ENCODE measurements at regions not wholly inside any gene's neighbourhood (a gene's known extent, or its start where the extent isn't known, plus 50 kb on each side); places are given as distances from the start of the nearest gene placed in this dataset.
A peak's percentile ranks its signal among the peaks of the same experiment; 100 is the strongest.
"Not testable (repeated sequence)": the region's sequence is repeated elsewhere in the genome, so short reads cannot be mapped to it uniquely, and the experiment has no call there.

DNA sequence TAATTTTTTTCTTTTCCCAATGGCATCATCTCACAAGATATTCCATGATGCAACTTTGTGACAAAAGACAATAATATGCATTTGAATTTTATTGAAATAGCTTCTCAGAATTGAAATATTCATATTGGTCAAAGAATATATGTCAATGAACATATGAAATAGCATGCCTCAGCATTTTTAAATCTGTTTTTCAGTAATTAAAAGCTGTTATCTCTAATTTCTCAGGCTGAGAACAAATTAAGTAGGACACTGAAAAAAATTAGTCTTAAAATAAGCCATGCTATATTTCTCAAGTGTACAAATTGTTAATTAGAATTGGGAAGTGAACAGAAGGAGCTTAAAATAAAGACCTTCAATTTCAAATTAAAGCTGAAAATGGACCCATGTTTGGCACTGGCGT lies 570.1 kb downstream of the MFSD1 start:
- H3K36me3 ChIP-seq (ENCODE audit: insufficient read depth, low read length): no peaks in the 10 kb centered on the region
- no peak overlapping the region for H3K4me3 ChIP-seq (ENCODE audit: insufficient read depth, low read length)
- no peaks in the 10 kb centered on the region for H3K27me3 ChIP-seq (ENCODE audit: insufficient read depth, low read length)
- no peak for DNase-seq (ENCODE audit: insufficient read length, low spot score, missing footprints)
- H4K20me1 ChIP-seq (ENCODE audit: insufficient read depth, low read length): no peaks in the 10 kb centered on the region
- no peaks in the 10 kb centered on the region for H3K79me2 ChIP-seq (ENCODE audit: insufficient read depth, low read length)
- H3K4me2 ChIP-seq (ENCODE audit: insufficient read depth, low read length): no peak overlapping the region
- no peak overlapping the region for H2AFZ ChIP-seq (ENCODE audit: low read length)
- TF ChIP-seq, protein P1, sequence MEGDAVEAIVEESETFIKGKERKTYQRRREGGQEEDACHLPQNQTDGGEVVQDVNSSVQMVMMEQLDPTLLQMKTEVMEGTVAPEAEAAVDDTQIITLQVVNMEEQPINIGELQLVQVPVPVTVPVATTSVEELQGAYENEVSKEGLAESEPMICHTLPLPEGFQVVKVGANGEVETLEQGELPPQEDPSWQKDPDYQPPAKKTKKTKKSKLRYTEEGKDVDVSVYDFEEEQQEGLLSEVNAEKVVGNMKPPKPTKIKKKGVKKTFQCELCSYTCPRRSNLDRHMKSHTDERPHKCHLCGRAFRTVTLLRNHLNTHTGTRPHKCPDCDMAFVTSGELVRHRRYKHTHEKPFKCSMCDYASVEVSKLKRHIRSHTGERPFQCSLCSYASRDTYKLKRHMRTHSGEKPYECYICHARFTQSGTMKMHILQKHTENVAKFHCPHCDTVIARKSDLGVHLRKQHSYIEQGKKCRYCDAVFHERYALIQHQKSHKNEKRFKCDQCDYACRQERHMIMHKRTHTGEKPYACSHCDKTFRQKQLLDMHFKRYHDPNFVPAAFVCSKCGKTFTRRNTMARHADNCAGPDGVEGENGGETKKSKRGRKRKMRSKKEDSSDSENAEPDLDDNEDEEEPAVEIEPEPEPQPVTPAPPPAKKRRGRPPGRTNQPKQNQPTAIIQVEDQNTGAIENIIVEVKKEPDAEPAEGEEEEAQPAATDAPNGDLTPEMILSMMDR (IDR thresholded peaks at IDR 0.05; ENCODE audit: extremely low read depth, low read depth, low read length): no peak
- no peaks in the 10 kb centered on the region for H3K4me1 ChIP-seq (ENCODE audit: insufficient read depth, low read length)
- no peaks in the 10 kb centered on the region for H3K9me3 ChIP-seq (ENCODE audit: low read depth, low read length)
- H3K27ac ChIP-seq (ENCODE audit: low read depth, low read length): no peak overlapping the region

- Histone ChIP-seq H3K27ac (ENCODE audit: low read depth, low read length) (no peak overlapping the region), H3K4me3 (ENCODE audit: insufficient read depth, low read length) (no peak overlapping the region), H3K79me2 (ENCODE audit: insufficient read depth, low read length) (no peaks in the 10 kb centered on the region), H3K4me1 (ENCODE audit: insufficient read depth, low read length) (no peaks in the 10 kb centered on the region), H3K9me3 (ENCODE audit: low read depth, low read length) (no peaks in the 10 kb centered on the region), H3K4me2 (ENCODE audit: insufficient read depth, low read length) (no peak overlapping the region), H4K20me1 (ENCODE audit: insufficient read depth, low read length) (no peaks in the 10 kb centered on the region), H2AFZ (ENCODE audit: low read length) (no peak overlapping the region), H3K36me3 (ENCODE audit: insufficient read depth, low read length) (no peaks in the 10 kb centered on the region), H3K27me3 (ENCODE audit: insufficient read depth, low read length) (no peaks in the 10 kb centered on the region)
- DNase-seq (ENCODE audit: insufficient read length, low spot score, missing footprints): no peak
- TF ChIP-seq, protein P1 (IDR thresholded peaks at IDR 0.05; ENCODE audit: extremely low read depth, low read depth, low read length): no peak
These were observed 576.7 kb downstream of the MFSD1 start for GRCh38 chr3:159378396-159379194.

GRCh38 chr3:159380891-159381290 lies 579.0 kb downstream of the MFSD1 start:
- H3K4me3 ChIP-seq (ENCODE audit: insufficient read depth, low read length): no peak overlapping the region
- TF ChIP-seq, protein P1 (IDR thresholded peaks at IDR 0.05; ENCODE audit: extremely low read depth, low read depth, low read length): no peak
- no peaks in the 10 kb centered on the region for H4K20me1 ChIP-seq (ENCODE audit: insufficient read depth, low read length)

DNA sequence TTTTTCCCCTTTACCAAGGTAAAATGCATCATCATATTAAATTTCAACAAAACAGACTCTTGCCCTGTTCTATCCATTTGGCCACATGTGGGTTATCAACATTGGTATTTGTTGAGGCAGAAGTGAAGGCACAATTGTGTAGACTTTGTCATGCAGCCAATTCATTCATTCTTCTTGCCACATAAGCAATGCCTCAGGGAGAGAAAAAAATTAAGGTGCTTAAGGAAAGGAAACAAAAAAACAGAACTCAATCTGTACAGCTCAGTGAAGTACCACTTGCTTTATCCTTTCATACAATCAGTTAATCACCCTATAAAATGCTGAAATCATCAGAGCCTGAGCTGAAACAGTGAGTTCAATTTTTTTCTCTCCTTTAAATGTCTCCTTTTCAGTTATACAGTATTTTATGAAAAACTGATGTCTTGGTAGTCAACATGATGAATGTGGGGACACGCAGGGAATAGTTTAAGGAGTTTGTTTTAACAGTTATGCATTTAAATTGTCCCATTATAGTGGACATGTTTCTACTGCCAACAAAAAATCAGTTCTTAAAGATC lies 588.9 kb downstream of the MFSD1 start:
- H3K4me2 ChIP-seq (ENCODE audit: insufficient read depth, low read length): no peak overlapping the region
- no peak overlapping the region for H2AFZ ChIP-seq (ENCODE audit: low read length)
- TF ChIP-seq, protein P1 (IDR thresholded peaks at IDR 0.05; ENCODE audit: extremely low read depth, low read depth, low read length): no peak
- H3K4me1 ChIP-seq (ENCODE audit: insufficient read depth, low read length): no peaks in the 10 kb centered on the region
- DNase-seq (ENCODE audit: insufficient read length, low spot score, missing footprints): no peak
- no peaks in the 10 kb centered on the region for H3K36me3 ChIP-seq (ENCODE audit: insufficient read depth, low read length)
- no peaks in the 10 kb centered on the region for H3K79me2 ChIP-seq (ENCODE audit: insufficient read depth, low read length)
- no peaks in the 10 kb centered on the region for H3K9me3 ChIP-seq (ENCODE audit: low read depth, low read length)
- H3K4me3 ChIP-seq (ENCODE audit: insufficient read depth, low read length): no peak overlapping the region
- H3K27me3 ChIP-seq (ENCODE audit: insufficient read depth, low read length): no peaks in the 10 kb centered on the region
- no peak overlapping the region for H3K27ac ChIP-seq (ENCODE audit: low read depth, low read length)
- H4K20me1 ChIP-seq (ENCODE audit: insufficient read depth, low read length): no peaks in the 10 kb centered on the region

More at GRCh38 chr3:159380891-159381290, 579.0 kb downstream of the MFSD1 start:
- Histone ChIP-seq H3K4me1 (ENCODE audit: insufficient read depth, low read length) (no peaks in the 10 kb centered on the region), H3K4me2 (ENCODE audit: insufficient read depth, low read length) (no peak overlapping the region), H3K27ac (ENCODE audit: low read depth, low read length) (no peak overlapping the region), H3K27me3 (ENCODE audit: insufficient read depth, low read length) (no peaks in the 10 kb centered on the region), H3K9me3 (ENCODE audit: low read depth, low read length) (no peaks in the 10 kb centered on the region), H3K79me2 (ENCODE audit: insufficient read depth, low read length) (no peaks in the 10 kb centered on the region), H2AFZ (ENCODE audit: low read length) (no peak overlapping the region), H3K36me3 (ENCODE audit: insufficient read depth, low read length) (no peaks in the 10 kb centered on the region)
- DNase-seq (ENCODE audit: insufficient read length, low spot score, missing footprints): peak; percentile 1

DNA sequence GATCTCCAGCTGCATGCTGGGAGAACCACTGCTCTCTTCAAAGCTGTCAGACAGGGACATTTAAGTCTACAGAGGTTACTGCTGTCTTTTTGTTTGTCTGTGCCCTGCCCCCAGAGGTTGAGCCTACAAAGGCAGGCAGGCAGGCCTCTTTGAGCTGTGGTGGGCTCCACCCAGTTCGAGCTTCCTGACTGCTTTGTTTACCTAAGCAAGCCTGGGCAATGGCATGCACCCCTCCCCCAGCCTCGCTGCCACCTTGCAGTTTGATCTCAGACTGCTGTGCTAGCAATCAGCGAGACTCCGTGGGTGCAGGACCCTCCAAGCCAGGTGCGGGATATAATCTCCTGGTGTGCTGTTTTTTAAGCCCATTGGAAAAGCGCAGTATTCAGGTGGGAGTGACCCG lies 591.0 kb upstream of the IL12A start:
- not testable (repeated sequence) for H3K4me3 ChIP-seq (ENCODE audit: insufficient read depth, low read length); H3K79me2 ChIP-seq (ENCODE audit: insufficient read depth, low read length); H2AFZ ChIP-seq (ENCODE audit: low read length); H3K9me3 ChIP-seq (ENCODE audit: low read depth, low read length); H3K27me3 ChIP-seq (ENCODE audit: insufficient read depth, low read length); H3K36me3 ChIP-seq (ENCODE audit: insufficient read depth, low read length); H3K4me1 ChIP-seq (ENCODE audit: insufficient read depth, low read length); H3K4me2 ChIP-seq (ENCODE audit: insufficient read depth, low read length); H3K27ac ChIP-seq (ENCODE audit: low read depth, low read length); DNase-seq (ENCODE audit: insufficient read length, low spot score, missing footprints); H4K20me1 ChIP-seq (ENCODE audit: insufficient read depth, low read length)

Measured in osteoblast (primary cell).